Activated T-cell treated with anti-CD3 and anti-CD28 coated beads, Interleukin-2, amount 50 U/mL, for 1 hour (primary cell): ENCODE measurements at regions not wholly inside any gene's neighbourhood (a gene's known extent, or its start where the extent isn't known, plus 50 kb on each side); places are given as distances from the start of the nearest gene placed in this dataset.

Source experiments
- DNase-seq: peaks from one replicate; pipeline ENCODE4 v3.0.0-alpha.2; 2020

DNA sequence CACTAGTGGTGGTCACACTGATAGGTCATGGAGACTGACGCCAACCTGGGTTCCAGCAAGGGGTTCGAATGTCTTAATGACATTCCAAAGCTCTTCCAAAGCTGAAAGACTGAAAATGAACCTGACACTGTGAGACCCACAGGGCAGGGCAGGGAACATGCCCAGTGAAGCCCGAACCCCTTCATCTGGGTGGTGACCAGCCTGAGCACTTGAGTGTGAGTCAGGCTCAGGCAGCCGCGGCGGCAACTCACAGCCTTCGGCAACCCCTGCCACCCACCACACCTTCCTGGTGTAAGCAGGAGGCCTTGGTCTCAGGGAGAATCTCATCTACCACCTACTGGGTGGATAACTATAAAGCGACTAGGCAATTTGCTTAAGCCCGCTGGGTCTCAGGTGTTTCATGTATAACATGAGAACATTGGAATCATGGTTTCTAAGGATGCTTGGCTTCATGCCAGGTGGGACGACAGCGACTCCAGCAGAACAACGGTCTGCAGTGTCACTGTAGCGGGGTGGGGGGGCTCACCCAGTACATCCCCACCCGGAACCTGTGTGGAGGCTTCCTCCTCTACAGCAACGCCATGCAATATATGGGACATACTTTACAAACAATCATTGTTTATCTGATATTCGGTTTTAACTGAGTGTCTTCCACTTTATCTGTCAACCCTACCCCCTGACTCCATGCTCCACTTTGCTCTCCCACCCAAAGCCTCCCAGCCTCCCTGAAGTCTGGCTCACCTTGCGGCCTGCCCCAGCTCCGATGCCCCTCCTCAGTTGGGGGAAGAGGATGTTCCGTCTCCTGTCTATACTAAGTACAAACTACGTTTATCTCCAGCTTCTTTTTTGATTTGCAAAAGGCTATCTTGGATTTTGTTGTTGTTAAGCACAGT, 125.0 kb upstream of the MEF2A start:
- peak; percentile 13 for DNase-seq

- DNase-seq: no peak
Measured at GRCh38 chr15:99441444-99441800, 124.4 kb upstream of the MEF2A start.

DNA sequence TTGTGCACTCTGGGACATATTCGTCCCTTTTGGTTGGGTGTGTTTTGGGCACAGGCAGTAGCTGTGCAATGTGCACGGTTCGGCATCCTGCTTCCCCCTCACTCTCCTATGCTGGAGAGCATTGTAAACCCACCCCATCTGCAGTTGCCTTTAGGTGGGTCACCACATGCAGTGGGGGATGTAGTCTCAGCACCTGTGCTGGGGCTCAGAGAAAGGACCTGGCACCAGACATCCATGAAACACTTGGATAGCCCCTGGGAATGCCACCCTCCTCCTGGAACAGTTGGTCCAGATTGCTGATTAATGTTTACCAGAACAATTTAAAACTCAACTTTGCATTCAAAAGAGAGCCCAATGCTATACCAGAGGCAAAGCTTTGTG, 123.9 kb upstream of the MEF2A start:
- peak; percentile 11 for DNase-seq

DNA sequence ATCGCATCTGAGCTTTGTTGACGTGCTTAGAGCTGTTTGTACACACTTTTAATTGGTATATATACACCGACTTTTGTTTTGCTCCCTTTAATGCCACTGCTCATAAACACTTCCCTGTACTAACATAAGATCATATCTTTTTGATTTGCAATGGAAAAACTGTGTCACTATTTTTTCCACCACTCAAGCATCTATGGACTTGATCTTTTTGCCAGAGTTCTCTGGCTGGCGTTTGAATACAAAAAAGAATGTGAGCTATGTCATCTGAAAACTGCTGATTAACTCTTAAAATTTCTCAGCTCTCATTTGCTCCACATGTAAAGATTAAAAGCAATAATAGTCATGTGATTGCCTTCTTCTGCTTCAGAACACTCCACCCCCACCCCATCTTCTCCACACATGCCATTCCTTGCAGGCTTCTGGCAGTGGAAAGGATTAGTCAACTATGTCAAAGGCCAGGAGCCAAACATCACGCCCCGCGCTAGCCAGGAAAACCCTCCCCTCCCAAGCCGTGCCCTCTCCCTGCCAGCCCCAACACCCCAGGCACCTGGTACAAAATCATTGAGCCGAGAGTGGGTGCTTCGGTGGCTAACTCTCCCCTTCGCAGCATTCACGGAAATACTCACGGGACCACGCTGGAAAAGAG, 123.4 kb upstream of the MEF2A start:
- no peak for DNase-seq

- peak; percentile 15 for DNase-seq
Measured at GRCh38 chr15:99443056-99443756, 122.6 kb upstream of the MEF2A start.

DNA sequence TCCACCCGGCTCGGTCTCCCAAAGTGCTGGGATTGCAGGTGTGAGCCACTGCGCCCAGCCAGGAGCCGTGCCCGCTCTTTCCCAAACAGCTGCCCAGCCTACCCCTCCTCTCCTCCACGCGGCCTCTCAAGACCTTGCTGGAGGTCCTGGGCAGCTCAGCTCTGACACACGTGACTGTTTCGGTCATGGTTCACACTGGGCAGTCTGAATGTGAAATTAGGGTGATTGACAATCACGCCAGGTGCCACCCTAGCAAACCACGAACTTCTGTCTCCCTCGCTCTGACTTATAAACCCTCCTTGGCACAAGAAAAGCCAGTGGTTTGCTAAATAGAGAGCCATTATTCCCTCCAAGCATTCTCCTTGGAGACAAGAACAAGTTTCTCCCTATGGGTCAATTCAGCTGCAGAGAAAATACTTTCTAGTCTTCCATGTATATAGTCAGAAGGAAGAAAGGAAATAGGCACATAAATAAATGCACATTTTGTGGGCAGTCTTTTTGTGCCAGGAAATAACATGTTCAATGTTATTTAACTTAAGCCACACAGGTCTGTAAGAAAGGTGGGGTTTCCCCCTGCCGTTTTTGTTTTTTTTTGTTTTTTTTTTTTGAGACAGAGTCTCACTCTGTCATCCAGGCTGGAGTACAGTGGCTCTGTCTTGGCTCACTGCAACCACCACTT, 121.9 kb upstream of the MEF2A start:
- DNase-seq: peak; percentile 16

- no peak for DNase-seq
Measured at GRCh38 chr15:99445272-99445850, 120.4 kb upstream of the MEF2A start.

DNA sequence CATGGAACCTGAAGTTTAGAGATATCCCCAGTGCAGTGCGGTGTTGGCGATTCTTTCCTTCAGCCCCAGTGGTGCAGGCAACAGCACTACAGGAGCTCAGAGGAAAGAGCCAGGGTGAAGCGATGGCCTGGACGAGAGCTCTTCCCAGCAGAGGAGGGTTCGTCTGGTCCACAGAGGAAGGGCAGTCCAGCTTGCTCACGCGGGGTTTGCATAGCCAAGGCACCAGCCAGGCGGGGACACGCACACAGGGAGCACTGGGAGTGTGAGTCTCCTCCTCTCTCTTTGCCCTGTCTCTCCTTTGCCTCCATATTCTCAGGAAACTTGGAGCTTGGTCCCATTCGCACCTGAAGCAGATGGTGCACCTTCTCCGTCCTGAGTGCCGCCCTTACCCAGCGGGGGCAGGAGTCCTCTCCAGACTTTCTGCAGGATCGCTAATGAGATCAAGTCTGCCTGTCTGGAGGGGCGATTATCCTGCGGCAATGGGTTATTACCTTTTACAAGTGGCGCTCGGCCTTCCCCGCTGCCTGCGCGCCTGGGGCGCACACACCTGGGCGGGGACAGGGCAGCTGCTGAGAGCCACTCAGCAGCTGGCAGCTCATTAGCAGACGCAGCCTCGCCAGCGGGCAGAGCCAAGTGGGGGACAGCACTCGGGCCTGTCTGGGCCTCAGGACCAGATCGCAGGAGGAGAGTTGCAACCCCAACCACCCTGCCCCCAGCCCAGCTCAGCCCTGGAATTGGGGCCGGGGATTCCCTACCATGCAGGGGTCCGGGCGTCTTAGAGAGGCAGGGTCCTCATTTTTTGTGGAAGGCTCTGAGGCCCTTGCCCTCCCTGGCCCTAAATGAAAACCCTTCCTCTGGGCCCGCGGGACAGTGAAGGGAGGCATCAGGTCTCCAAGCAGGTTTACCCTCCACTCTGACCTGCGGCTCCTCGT, 119.0 kb upstream of the MEF2A start:
- peak; percentile 14 for DNase-seq

DNA sequence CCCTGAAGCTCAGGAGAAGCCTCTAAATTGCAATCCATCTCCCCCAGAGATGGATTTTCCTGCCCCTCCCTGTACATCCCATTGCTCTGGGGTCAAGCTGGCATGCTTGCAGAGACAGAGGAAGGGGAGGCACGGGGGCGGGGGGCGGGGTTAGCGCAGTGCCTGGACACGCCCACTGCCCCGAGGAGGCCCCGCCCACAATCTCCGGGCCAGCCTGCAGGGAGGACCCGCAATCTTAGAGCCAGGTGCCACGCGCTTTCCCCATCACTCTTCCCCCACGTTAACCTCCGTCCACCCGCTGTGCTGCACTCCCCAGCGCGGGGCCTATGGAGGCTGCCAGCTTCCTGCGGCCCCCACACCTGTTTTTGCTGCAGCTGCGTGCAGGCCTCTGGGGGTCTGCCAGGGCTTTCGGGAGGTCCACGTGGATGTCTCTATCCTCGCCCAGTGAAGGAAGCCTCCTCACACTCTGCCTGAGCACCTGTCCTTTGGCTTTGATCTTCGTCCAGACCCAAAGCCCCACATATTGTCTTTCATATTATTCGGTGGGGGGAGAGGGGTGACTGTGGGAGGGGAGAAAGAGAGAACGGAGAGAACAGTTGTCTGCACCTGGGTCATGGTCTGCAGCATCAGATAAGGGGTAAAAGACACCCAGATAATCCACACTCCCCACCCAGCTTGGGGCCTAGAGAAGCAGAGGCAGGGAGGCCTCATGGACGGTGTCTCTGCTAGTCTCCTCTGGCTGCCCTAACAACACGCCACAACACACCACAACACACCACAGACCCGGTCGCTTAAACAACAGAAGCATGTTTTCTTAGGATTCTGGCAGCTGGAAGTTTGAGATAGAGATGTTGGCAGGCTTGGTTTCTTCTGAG, 118.0 kb upstream of the MEF2A start:
- DNase-seq: peak; percentile 27

- no peak for DNase-seq
Measured at GRCh38 chr15:99449514-99449913, 116.3 kb upstream of the MEF2A start.

- peak; percentile 57 for DNase-seq
Measured at GRCh38 chr15:99450896-99451358, 114.9 kb upstream of the MEF2A start.

GRCh38 chr15:99451484-99451883, 114.3 kb upstream of the MEF2A start:
- no peak for DNase-seq

GRCh38 chr15:99452010-99452409, 113.8 kb upstream of the MEF2A start:
- peak; percentile 4 for DNase-seq

- peak; percentile 15 for DNase-seq
Measured at GRCh38 chr15:99452728-99453636, 112.8 kb upstream of the MEF2A start.

DNA sequence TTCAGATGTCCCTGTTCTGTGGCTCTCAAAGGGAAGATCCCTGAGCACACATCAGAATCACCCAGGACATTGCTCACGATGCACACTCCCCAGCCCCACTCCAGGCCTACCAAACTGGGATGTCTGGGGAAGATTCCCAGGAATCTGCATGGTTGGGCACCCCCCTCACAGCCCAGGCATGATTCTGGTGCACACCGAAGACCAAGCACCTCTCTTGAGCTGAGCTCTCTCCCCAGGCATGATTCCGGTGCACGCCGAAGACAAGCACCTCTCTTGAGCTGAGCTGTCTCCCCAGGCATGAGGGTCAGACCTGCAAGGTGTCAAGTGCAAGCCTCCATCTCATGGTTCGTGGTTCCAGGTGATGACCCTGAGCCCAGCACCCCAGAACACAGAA, 112.2 kb upstream of the MEF2A start:
- peak; percentile 8 for DNase-seq

GRCh38 chr15:99454107-99454809, 111.5 kb upstream of the MEF2A start:
- no peak for DNase-seq

GRCh38 chr15:99454941-99455788, 110.6 kb upstream of the MEF2A start:
- no peak for DNase-seq

DNA sequence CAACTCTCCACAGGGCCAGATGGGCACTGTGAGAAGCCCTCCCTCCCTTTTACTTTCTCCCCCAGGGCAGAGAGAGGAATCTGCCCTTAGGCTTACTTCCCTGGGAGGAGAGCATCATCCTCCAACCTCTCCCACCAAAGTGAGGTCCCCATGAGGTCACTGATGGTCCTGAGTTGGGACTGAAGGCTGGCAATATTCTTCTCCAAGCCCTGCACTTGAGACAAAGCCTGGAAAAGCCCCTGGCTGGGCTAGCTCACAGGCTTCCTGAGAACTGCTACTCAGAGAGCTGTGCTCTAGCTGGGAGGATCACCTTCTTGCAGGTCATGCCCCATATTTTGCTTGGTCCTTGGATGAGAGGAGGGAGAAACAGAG, 110.0 kb upstream of the MEF2A start:
- DNase-seq: no peak
